GM23338 (cell line): ENCODE measurements at regions not wholly inside any gene's neighbourhood (a gene's known extent, or its start where the extent isn't known, plus 50 kb on each side); places are given as distances from the start of the nearest gene placed in this dataset.

Experiments
- CTCF ChIP-seq, 2 experiments: fragments of 200-600 bp in 1 of 2; sonication (generic) in 1 of 2; conservative IDR thresholded peaks; 2 replicates each; pipeline versions ENCODE4 v1.5.1 to v1.6.1; 2016 to 2017; ENCODE audit warnings: antibody characterized with exemption in 2 of 2, low read depth in 2 of 2, mild to moderate bottlenecking in 2 of 2, moderate library complexity in 1 of 2
- EZH2 ChIP-seq: fragments of 200-600 bp; sonication (generic); IDR thresholded peaks from one replicate; pipeline ENCODE4 v1.8.0; 2017; ENCODE audit warnings: antibody characterized with exemption, mild to moderate bottlenecking, low read depth; ENCODE audit not compliant: unreplicated experiment
- POLR2AphosphoS5 ChIP-seq: IDR thresholded peaks from 2 replicates; pipeline ENCODE4 v1.6.1; 2016; ENCODE audit warnings: antibody characterized with exemption, low read depth
- TF ChIP-seq, protein P1 (sequence below): IDR thresholded peaks from one replicate; pipeline ENCODE4 v1.6.1; 2018; ENCODE audit warnings: antibody characterized with exemption; ENCODE audit not compliant: unreplicated experiment

DNA sequence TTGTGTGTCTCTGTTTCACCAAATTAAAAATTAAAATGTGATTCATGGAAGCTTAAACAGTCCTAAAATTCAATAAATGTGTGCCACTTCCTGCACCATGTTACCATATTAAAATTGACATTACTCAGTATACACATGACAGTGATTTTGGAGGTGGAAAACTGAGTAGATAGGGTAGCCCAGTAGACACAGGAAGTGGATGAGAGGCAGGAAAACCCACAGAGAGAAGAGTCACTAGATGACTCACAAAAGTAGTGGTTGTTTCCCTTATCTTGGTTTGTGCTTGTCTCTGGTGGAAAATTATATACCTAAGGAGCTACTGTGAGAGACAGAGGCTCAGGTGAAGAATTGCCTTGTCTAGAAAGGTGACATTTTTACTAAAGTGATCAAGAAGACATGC lies 375.8 kb upstream of the CXorf51B start:
- no peak for TF ChIP-seq CTCF (conservative IDR thresholded peaks at IDR 0.05; ENCODE audit: low read depth in 2 of 2)
- TF ChIP-seq, protein P1, sequence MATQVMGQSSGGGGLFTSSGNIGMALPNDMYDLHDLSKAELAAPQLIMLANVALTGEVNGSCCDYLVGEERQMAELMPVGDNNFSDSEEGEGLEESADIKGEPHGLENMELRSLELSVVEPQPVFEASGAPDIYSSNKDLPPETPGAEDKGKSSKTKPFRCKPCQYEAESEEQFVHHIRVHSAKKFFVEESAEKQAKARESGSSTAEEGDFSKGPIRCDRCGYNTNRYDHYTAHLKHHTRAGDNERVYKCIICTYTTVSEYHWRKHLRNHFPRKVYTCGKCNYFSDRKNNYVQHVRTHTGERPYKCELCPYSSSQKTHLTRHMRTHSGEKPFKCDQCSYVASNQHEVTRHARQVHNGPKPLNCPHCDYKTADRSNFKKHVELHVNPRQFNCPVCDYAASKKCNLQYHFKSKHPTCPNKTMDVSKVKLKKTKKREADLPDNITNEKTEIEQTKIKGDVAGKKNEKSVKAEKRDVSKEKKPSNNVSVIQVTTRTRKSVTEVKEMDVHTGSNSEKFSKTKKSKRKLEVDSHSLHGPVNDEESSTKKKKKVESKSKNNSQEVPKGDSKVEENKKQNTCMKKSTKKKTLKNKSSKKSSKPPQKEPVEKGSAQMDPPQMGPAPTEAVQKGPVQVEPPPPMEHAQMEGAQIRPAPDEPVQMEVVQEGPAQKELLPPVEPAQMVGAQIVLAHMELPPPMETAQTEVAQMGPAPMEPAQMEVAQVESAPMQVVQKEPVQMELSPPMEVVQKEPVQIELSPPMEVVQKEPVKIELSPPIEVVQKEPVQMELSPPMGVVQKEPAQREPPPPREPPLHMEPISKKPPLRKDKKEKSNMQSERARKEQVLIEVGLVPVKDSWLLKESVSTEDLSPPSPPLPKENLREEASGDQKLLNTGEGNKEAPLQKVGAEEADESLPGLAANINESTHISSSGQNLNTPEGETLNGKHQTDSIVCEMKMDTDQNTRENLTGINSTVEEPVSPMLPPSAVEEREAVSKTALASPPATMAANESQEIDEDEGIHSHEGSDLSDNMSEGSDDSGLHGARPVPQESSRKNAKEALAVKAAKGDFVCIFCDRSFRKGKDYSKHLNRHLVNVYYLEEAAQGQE, result no peak
- TF ChIP-seq EZH2, result no peak
- TF ChIP-seq POLR2AphosphoS5, result no peak
